ENCODE measurements at regions not wholly inside any gene's neighbourhood (a gene's known extent, or its start where the extent isn't known, plus 50 kb on each side); places are given as distances from the start of the nearest gene placed in this dataset.

DNA sequence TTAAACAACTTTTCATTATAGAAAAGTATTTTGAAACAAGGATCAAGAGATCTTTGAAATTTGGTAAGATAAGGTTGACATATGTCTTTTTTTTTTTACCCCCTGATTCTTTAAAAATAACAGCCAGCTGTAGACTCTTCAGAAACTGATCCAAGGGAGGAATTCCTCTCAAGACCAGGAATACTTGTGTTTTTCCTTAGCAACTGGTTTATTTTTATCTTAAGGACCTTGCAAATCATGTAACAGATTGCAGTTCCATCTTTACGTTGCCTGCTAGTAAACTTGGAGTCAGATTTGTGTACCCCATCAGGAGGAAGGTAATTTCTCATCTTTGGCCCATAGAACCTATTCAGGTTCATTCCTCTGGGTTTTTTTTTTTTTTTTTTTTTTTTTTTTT, 71.6 kb downstream of the BOLA3 start:
- H3K4me3 ChIP-seq (replicated peaks in 1 of 3; ENCODE audit: insufficient read depth in 1 of 3, low read depth in 1 of 3, low read length in 3 of 3): no peak overlapping the region
- H3K79me2 ChIP-seq (ENCODE audit: control insufficient read depth, insufficient read depth, low read length): no peaks in the 10 kb centered on the region
- no peaks in the 10 kb centered on the region for H3K4me1 ChIP-seq (ENCODE audit: control insufficient read depth, extremely low read depth, insufficient read depth, low read length)
- H3K27me3 ChIP-seq (ENCODE audit: control insufficient read depth in 2 of 2, insufficient read depth in 2 of 2, low read length in 2 of 2): no peaks in the 10 kb centered on the region
- no peak overlapping the region for H2AFZ ChIP-seq (ENCODE audit: low read depth, low read length)
- ChIA-PET POLR2A (no interaction called here), CTCF (no interaction called here)
- no peak overlapping the region for H3K4me2 ChIP-seq (ENCODE audit: insufficient read depth, low read length)
- no peak for TF ChIP-seq FOS (IDR thresholded peaks at IDR 0.05; ENCODE audit: borderline replicate concordance, insufficient read depth, low read length)
- TF ChIP-seq, protein P1, sequence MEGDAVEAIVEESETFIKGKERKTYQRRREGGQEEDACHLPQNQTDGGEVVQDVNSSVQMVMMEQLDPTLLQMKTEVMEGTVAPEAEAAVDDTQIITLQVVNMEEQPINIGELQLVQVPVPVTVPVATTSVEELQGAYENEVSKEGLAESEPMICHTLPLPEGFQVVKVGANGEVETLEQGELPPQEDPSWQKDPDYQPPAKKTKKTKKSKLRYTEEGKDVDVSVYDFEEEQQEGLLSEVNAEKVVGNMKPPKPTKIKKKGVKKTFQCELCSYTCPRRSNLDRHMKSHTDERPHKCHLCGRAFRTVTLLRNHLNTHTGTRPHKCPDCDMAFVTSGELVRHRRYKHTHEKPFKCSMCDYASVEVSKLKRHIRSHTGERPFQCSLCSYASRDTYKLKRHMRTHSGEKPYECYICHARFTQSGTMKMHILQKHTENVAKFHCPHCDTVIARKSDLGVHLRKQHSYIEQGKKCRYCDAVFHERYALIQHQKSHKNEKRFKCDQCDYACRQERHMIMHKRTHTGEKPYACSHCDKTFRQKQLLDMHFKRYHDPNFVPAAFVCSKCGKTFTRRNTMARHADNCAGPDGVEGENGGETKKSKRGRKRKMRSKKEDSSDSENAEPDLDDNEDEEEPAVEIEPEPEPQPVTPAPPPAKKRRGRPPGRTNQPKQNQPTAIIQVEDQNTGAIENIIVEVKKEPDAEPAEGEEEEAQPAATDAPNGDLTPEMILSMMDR (IDR thresholded peaks at IDR 0.05; ENCODE audit: extremely low read depth in 1 of 2, insufficient read depth in 1 of 2, low read depth in 1 of 2, low read length in 2 of 2): no peak
- no peak for TF ChIP-seq POLR2AphosphoS5 (IDR thresholded peaks at IDR 0.05; ENCODE audit: insufficient read depth, low read depth, low read length)
- no peak for TF ChIP-seq GATA2 (IDR thresholded peaks at IDR 0.05; ENCODE audit: insufficient read depth, insufficient read length, low read depth, low read length)
- TF ChIP-seq EZH2 (IDR thresholded peaks at IDR 0.05; ENCODE audit: borderline replicate concordance, low read depth, low read length, severe bottlenecking): no peak
- no peak for TF ChIP-seq POLR2A (IDR thresholded peaks at IDR 0.05; ENCODE audit: low read depth, low read length)
- TF ChIP-seq, protein P2, sequence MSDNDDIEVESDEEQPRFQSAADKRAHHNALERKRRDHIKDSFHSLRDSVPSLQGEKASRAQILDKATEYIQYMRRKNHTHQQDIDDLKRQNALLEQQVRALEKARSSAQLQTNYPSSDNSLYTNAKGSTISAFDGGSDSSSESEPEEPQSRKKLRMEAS (IDR thresholded peaks at IDR 0.05; ENCODE audit: insufficient read depth, insufficient read length): no peak
- TF ChIP-seq MYC (IDR thresholded peaks at IDR 0.05; ENCODE audit: low read depth, low read length): no peak
- TF ChIP-seq JUN (IDR thresholded peaks at IDR 0.05; ENCODE audit: borderline replicate concordance, insufficient read depth, insufficient read length, low read depth): no peak
- H3K36me3 ChIP-seq (ENCODE audit: control insufficient read depth in 2 of 2, extremely low read depth in 1 of 2, insufficient read depth in 2 of 2, low read length in 2 of 2): peaks cover 0 to 4% of the 10 kb centered on the region in 2 experiments
- dilution Hi-C loops (cut with MboI; ENCODE audit: extremely low pct_ligation_motif_present, low sequenced_read_pairs): no loop called here
- no peak overlapping the region for H3K9ac ChIP-seq (replicated peaks; ENCODE audit: extremely low read depth, insufficient read depth, low read length)
- no peaks in the 10 kb centered on the region for H3K9me1 ChIP-seq (replicated peaks; ENCODE audit: control insufficient read depth, extremely low read depth, insufficient read depth, low read length)
- no peaks in the 10 kb centered on the region for H3K9me3 ChIP-seq (replicated peaks; ENCODE audit: control insufficient read depth, insufficient read depth, low read length)
- H4K20me1 ChIP-seq (replicated peaks; ENCODE audit: control insufficient read depth, extremely low read depth, insufficient read depth, low read length): no peaks in the 10 kb centered on the region
- no peak for FAIRE-seq
- no peak overlapping the region for H3K27ac ChIP-seq (ENCODE audit: insufficient read depth, low read depth, low read length)
- no peak for DNase-seq (ENCODE audit: low read depth, low spot score)
- BruUV-seq (replicated peaks): no TSS peak
- intact Hi-C loops (cut with micrococcal nuclease): no loop called here
